ENCODE measurements at regions not wholly inside any gene's neighbourhood (a gene's known extent, or its start where the extent isn't known, plus 50 kb on each side); places are given as distances from the start of the nearest gene placed in this dataset.

- no peak for TF ChIP-seq EGR1 (IDR thresholded peaks at IDR 0.05; ENCODE audit: low read depth in 2 of 2)
- no peak for TF ChIP-seq NR2F2 (IDR thresholded peaks at IDR 0.05)
- no peak for TF ChIP-seq HNF4G (IDR thresholded peaks at IDR 0.05)
- TF ChIP-seq RXRA (IDR thresholded peaks at IDR 0.05): no peak
- no peak for TF ChIP-seq REST (IDR thresholded peaks at IDR 0.05)
- TF ChIP-seq YY1 (IDR thresholded peaks at IDR 0.05): no peak
- TF ChIP-seq MAX (IDR thresholded peaks at IDR 0.05): no peak
- TF ChIP-seq GABPA (IDR thresholded peaks at IDR 0.05 in 1 of 2, conservative IDR thresholded peaks at IDR 0.05 in 1 of 2): no peak
- no peak for TF ChIP-seq SP1 (IDR thresholded peaks at IDR 0.05)
- no peak for TF ChIP-seq TAF1 (conservative IDR thresholded peaks at IDR 0.05)
- TF ChIP-seq CTCF (IDR thresholded peaks at IDR 0.05; ENCODE audit: low read depth, low read length, missing input control): no peak
- TF ChIP-seq HNF4A (conservative IDR thresholded peaks at IDR 0.05): no peak
- Histone ChIP-seq H3K4me3 (ENCODE audit: low read depth in 1 of 3, low read length in 3 of 3) (no peak overlapping the region), H3K9ac (ENCODE audit: low read depth in 1 of 2, low read length in 2 of 2) (no peak overlapping the region), H3K27me3 (ENCODE audit: control insufficient read depth in 4 of 4, insufficient read depth in 4 of 4, low read length in 3 of 4) (no peaks in the 10 kb centered on the region), H3K4me1 (ENCODE audit: control insufficient read depth in 4 of 4, insufficient read depth in 4 of 4, low read length in 3 of 4) (no peaks in the 10 kb centered on the region), H3K27ac (ENCODE audit: low read depth in 1 of 2, low read length in 2 of 2) (no peak overlapping the region), H3K36me3 (ENCODE audit: control insufficient read depth in 4 of 4, insufficient read depth in 3 of 4, low read depth in 1 of 4, low read length in 3 of 4) (no peaks in the 10 kb centered on the region), H3K9me3 (ENCODE audit: control insufficient read depth in 4 of 4, low read length in 3 of 4) (no peaks in the 10 kb centered on the region)
- 82% methylated on average over 4 of the region's 4 CpGs for WGBS
- no peak for DNase-seq (ENCODE audit: low spot score)
Observed at GRCh38 chr3:74531491-74531890, 83.0 kb downstream of the CNTN3 start.

GRCh38 chr3:74529145-74529544 is 85.3 kb downstream of the CNTN3 start:
- no peak overlapping the region for H3K9ac ChIP-seq (ENCODE audit: low read depth in 1 of 2, low read length in 2 of 2)
- 32% methylated on average over 3 of the region's 3 CpGs for WGBS
- no peaks in the 10 kb centered on the region for H3K36me3 ChIP-seq (ENCODE audit: control insufficient read depth in 4 of 4, insufficient read depth in 3 of 4, low read depth in 1 of 4, low read length in 3 of 4)
- no peak for DNase-seq (ENCODE audit: low spot score)
- no peak overlapping the region for H3K27ac ChIP-seq (ENCODE audit: low read depth in 1 of 2, low read length in 2 of 2)
- no peaks in the 10 kb centered on the region for H3K27me3 ChIP-seq (ENCODE audit: control insufficient read depth in 4 of 4, insufficient read depth in 4 of 4, low read length in 3 of 4)
- no peak overlapping the region for H3K4me3 ChIP-seq (ENCODE audit: low read depth in 1 of 3, low read length in 3 of 3)
- H3K4me1 ChIP-seq (ENCODE audit: control insufficient read depth in 4 of 4, insufficient read depth in 4 of 4, low read length in 3 of 4): no peaks in the 10 kb centered on the region
- no peaks in the 10 kb centered on the region for H3K9me3 ChIP-seq (ENCODE audit: control insufficient read depth in 4 of 4, low read length in 3 of 4)
- TF ChIP-seq CTCF (IDR thresholded peaks at IDR 0.05; ENCODE audit: low read depth, low read length, missing input control) (no peak), NR2F2 (IDR thresholded peaks at IDR 0.05) (no peak), FOXA1 (IDR thresholded peaks at IDR 0.05) (no peak), SP1 (IDR thresholded peaks at IDR 0.05) (no peak), GABPA (IDR thresholded peaks at IDR 0.05 in 1 of 2, conservative IDR thresholded peaks at IDR 0.05 in 1 of 2) (no peak), YY1 (IDR thresholded peaks at IDR 0.05) (no peak), ATF3 (IDR thresholded peaks at IDR 0.05) (no peak), FOXA2 (IDR thresholded peaks at IDR 0.05) (no peak), MAX (IDR thresholded peaks at IDR 0.05) (no peak), JUND (IDR thresholded peaks at IDR 0.05) (no peak), TAF1 (conservative IDR thresholded peaks at IDR 0.05) (no peak), HNF4G (IDR thresholded peaks at IDR 0.05) (no peak), REST (IDR thresholded peaks at IDR 0.05) (no peak), HNF4A (conservative IDR thresholded peaks at IDR 0.05) (no peak), RXRA (IDR thresholded peaks at IDR 0.05) (no peak), RAD21 (IDR thresholded peaks at IDR 0.05) (no peak), ZBTB33 (IDR thresholded peaks at IDR 0.05) (no peak)
